OCI-LY1 (cell line): ENCODE measurements at regions not wholly inside any gene's neighbourhood (a gene's known extent, or its start where the extent isn't known, plus 50 kb on each side); places are given as distances from the start of the nearest gene placed in this dataset.

Source experiments
- H2AFZ ChIP-seq: fragments of 200-600 bp; sonication (generic), shearing (Covaris generic); 2 replicates; pipeline ENCODE4 v1.6.0; 2014; ENCODE audit warnings: antibody characterized with exemption, mild to moderate bottlenecking, low read length
- H3F3A ChIP-seq: fragments of 200-600 bp; sonication (generic), shearing (Covaris generic); 2 replicates; pipeline ENCODE4 v1.6.0; 2014; ENCODE audit warnings: mild to moderate bottlenecking, antibody characterized with exemption, low read length, moderate library complexity; ENCODE audit not compliant: insufficient read depth
- H3K27ac ChIP-seq: fragments of 200-600 bp; sonication (generic); 2 replicates; pipeline ENCODE4 v1.5.1; 2014; ENCODE audit warnings: low read length, mixed run types, mild to moderate bottlenecking, low read depth; ENCODE audit not compliant: poor library complexity, severe bottlenecking
- H3K27me3 ChIP-seq: fragments of 200-600 bp; sonication (generic); 2 replicates; pipeline ENCODE4 v1.6.0; 2014; ENCODE audit warnings: antibody characterized with exemption, mild to moderate bottlenecking, low read length, moderate library complexity; ENCODE audit not compliant: insufficient read depth
- H3K36me3 ChIP-seq: fragments of 200-600 bp; sonication (generic); 2 replicates; pipeline ENCODE4 v1.6.1; 2014; ENCODE audit warnings: mild to moderate bottlenecking, antibody characterized with exemption, low read length, moderate library complexity, mixed read lengths; ENCODE audit not compliant: insufficient read depth
- H3K4me1 ChIP-seq: fragments of 200-600 bp; sonication (generic); 2 replicates; pipeline ENCODE4 v1.5.1; 2014; ENCODE audit warnings: mild to moderate bottlenecking, low read length, moderate library complexity; ENCODE audit not compliant: insufficient read depth, severe bottlenecking
- H3K4me2 ChIP-seq: fragments of 200-600 bp; sonication (generic), shearing (Covaris generic); 2 replicates; pipeline ENCODE4 v1.6.1; 2014; ENCODE audit warnings: low read length
- H3K4me3 ChIP-seq: fragments of 200-600 bp; sonication (generic); 2 replicates; pipeline ENCODE4 v1.5.1; 2014; ENCODE audit warnings: low read length, low read depth, mild to moderate bottlenecking, mixed read lengths; ENCODE audit not compliant: poor library complexity, severe bottlenecking
- H3K79me2 ChIP-seq: fragments of 200-600 bp; shearing (Covaris generic); 2 replicates; pipeline ENCODE4 v1.6.1; 2016; ENCODE audit warnings: mixed run types, low read length, mixed read lengths; ENCODE audit not compliant: insufficient read depth
- H3K9ac ChIP-seq: fragments of 200-600 bp; sonication (generic), shearing (Covaris generic); 2 replicates; pipeline ENCODE4 v1.6.1; 2014; ENCODE audit warnings: mild to moderate bottlenecking, low read length, mixed read lengths
- H3K9me2 ChIP-seq: fragments of 200-600 bp; sonication (generic), shearing (Covaris generic); 2 replicates; pipeline ENCODE4 v1.6.1; 2014; ENCODE audit warnings: low read depth, mild to moderate bottlenecking, low read length, mixed read lengths
- H3K9me3 ChIP-seq: fragments of 200-600 bp; shearing (Covaris generic); 2 replicates; pipeline ENCODE4 v1.6.1; 2014; ENCODE audit warnings: low read length, mixed read lengths
- H4K20me1 ChIP-seq: fragments of 200-600 bp; sonication (generic), shearing (Covaris generic); 2 replicates; pipeline ENCODE4 v1.6.0; 2016; ENCODE audit warnings: mild to moderate bottlenecking, low read length; ENCODE audit not compliant: insufficient read depth
- EZH2 ChIP-seq: fragments of 200-600 bp; sonication (generic), shearing (Covaris generic); IDR thresholded peaks from 2 replicates; pipeline ENCODE4 v1.8.0; 2017; ENCODE audit warnings: borderline replicate concordance, mixed run types, mild to moderate bottlenecking, antibody characterized with exemption, low read length, moderate library complexity, mixed read lengths
- TF ChIP-seq, protein P1 (sequence below): fragments of 200-600 bp; sonication (generic), shearing (Covaris generic); IDR thresholded peaks from 2 replicates; pipeline ENCODE4 v1.5.1; 2017; ENCODE audit warnings: mild to moderate bottlenecking, antibody characterized with exemption, low read length, moderate library complexity, mixed read lengths

DNA sequence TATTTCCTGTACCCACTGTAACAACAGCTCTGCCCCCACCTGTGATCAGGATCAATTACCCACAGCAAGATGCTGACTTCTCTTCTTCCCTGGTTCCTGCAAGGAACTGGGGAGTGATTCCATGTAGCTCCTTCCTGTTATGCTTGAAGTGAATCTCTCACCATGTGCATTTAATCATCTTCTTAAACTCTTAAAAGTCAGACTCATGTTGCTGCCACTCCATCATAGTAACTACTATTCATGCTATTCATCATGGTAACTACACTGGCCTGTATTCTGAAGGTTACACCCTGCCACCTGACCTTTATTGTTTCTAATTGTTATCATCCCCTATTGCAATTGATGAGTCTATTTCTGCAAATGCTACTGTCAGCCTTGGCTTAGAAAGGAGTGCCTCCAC, 89.5 kb downstream of the SUCNR1 start:
- Histone ChIP-seq H2AFZ (no peak overlapping the region), H3K9me3 (no peaks in the 10 kb centered on the region), H3K27me3 (no peaks in the 10 kb centered on the region), H3F3A (no peaks in the 10 kb centered on the region), H3K4me1 (no peaks in the 10 kb centered on the region), H3K27ac (no peak overlapping the region), H3K36me3 (no peaks in the 10 kb centered on the region), H4K20me1 (no peaks in the 10 kb centered on the region), H3K79me2 (no peaks in the 10 kb centered on the region), H3K9me2 (no peaks in the 10 kb centered on the region), H3K4me3 (no peak overlapping the region), H3K4me2 (no peak overlapping the region), H3K9ac (no peak overlapping the region)
- TF ChIP-seq EZH2: no peak
- TF ChIP-seq, protein P1, sequence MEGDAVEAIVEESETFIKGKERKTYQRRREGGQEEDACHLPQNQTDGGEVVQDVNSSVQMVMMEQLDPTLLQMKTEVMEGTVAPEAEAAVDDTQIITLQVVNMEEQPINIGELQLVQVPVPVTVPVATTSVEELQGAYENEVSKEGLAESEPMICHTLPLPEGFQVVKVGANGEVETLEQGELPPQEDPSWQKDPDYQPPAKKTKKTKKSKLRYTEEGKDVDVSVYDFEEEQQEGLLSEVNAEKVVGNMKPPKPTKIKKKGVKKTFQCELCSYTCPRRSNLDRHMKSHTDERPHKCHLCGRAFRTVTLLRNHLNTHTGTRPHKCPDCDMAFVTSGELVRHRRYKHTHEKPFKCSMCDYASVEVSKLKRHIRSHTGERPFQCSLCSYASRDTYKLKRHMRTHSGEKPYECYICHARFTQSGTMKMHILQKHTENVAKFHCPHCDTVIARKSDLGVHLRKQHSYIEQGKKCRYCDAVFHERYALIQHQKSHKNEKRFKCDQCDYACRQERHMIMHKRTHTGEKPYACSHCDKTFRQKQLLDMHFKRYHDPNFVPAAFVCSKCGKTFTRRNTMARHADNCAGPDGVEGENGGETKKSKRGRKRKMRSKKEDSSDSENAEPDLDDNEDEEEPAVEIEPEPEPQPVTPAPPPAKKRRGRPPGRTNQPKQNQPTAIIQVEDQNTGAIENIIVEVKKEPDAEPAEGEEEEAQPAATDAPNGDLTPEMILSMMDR: no peak

DNA sequence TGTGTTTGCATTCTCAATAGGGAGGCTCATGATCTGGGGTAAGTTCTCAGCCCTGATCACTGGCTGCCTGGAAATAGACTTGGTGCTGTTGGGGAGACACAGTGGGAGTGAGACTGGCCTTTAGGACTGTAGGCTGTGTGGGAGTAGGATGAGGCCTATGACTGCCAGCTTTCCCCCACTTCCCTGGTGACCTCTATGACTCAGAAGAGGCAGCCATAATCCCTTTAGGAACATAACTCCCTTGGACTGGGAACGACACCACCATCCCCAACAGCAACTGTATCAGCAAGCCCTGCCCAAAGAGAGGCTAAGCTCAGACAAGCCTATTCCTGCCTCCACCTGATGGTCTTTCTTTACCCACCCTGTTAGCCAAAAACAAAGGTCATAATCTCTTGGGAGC, 91.3 kb downstream of the SUCNR1 start:
- no peaks in the 10 kb centered on the region for H4K20me1 ChIP-seq
- TF ChIP-seq, protein P1: no peak
- no peak for TF ChIP-seq EZH2

DNA sequence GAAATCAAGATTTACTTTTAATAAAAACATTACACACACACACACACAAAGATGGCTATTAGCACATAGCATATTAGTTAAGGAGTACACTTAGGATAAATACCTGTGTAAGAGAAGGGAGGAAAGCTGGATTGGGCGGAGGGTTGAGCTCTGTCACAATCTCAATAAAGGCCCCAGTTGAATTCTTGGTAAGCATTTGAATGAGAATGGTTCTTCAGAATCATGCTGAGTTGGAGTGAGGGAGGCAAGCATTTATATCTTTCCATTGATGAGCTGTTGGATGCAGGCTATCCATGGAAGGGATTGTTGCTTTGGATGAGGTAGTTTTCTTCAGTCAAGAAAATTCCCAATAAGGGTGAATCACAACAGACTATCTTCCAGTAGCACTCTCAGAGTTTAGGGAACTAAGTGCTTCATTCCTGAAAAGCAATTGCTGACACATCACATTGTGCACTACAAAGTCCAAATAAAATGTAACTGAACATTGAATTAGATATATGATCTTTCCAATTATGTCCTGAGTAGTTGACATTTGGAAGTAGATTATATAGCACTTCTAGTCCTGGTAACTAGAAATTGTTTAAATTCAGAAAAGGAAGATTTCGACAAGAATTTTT, 95.7 kb downstream of the SUCNR1 start:
- Histone ChIP-seq H3K4me1 (no peaks in the 10 kb centered on the region), H3K36me3 (no peaks in the 10 kb centered on the region), H4K20me1 (no peaks in the 10 kb centered on the region), H3K79me2 (no peaks in the 10 kb centered on the region), H3K27ac (no peak overlapping the region), H2AFZ (no peak overlapping the region), H3F3A (no peaks in the 10 kb centered on the region), H3K9me3 (no peaks in the 10 kb centered on the region), H3K9me2 (no peaks in the 10 kb centered on the region), H3K4me2 (no peak overlapping the region), H3K4me3 (no peak overlapping the region), H3K27me3 (no peaks in the 10 kb centered on the region), H3K9ac (no peak overlapping the region)
- TF ChIP-seq, protein P1: no peak

More for the DNA sequence above, 91.3 kb downstream of the SUCNR1 start:
- Histone ChIP-seq H3K9ac (no peak overlapping the region), H3K79me2 (no peaks in the 10 kb centered on the region), H3K4me2 (no peak overlapping the region), H3K9me2 (no peaks in the 10 kb centered on the region), H3K9me3 (no peaks in the 10 kb centered on the region), H2AFZ (no peak overlapping the region), H3K27me3 (no peaks in the 10 kb centered on the region), H3K36me3 (no peaks in the 10 kb centered on the region), H3F3A (no peaks in the 10 kb centered on the region), H3K4me3 (no peak overlapping the region), H3K27ac (no peak overlapping the region), H3K4me1 (no peaks in the 10 kb centered on the region)
